ENCODE measurements at regions not wholly inside any gene's neighbourhood (a gene's known extent, or its start where the extent isn't known, plus 50 kb on each side); places are given as distances from the start of the nearest gene placed in this dataset.

- H3K9ac ChIP-seq (ENCODE audit: low read depth in 1 of 2, low read length in 2 of 2), result no peak overlapping the region
- 72% methylated on average over 3 of the region's 3 CpGs for whole genome bisulfite sequencing
- no peak for DNase-seq (ENCODE audit: low spot score)
Observed at GRCh38 chr13:110984798-110985197, 69.9 kb upstream of the ANKRD10 start.

DNA sequence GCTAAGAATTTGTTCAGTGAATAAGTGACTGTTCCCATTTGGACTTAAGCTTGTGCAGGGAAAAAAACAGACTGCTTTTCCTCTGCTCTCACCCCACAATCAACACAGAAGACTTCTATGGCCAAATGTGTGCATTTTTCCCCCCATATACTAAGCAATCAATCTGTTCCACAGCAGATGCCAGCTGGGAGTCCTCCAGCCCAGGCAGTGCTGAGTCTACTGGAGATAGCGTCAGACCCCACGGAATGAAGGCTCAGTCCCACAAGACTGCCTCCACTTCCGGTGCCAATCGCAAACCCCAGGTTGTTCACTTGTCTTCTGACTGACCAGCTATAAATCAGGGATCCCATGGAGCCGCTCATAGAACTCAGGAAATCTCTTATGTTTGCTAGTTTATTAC is 69.5 kb upstream of the ANKRD10 start:
- no peak for TF ChIP-seq JUND (IDR thresholded peaks at IDR 0.05)
- TF ChIP-seq HNF4A (conservative IDR thresholded peaks at IDR 0.05), result no peak
- TF ChIP-seq FOXA1 (IDR thresholded peaks at IDR 0.05), result no peak
- no peak for TF ChIP-seq YY1 (IDR thresholded peaks at IDR 0.05)
- TF ChIP-seq, protein P1, sequence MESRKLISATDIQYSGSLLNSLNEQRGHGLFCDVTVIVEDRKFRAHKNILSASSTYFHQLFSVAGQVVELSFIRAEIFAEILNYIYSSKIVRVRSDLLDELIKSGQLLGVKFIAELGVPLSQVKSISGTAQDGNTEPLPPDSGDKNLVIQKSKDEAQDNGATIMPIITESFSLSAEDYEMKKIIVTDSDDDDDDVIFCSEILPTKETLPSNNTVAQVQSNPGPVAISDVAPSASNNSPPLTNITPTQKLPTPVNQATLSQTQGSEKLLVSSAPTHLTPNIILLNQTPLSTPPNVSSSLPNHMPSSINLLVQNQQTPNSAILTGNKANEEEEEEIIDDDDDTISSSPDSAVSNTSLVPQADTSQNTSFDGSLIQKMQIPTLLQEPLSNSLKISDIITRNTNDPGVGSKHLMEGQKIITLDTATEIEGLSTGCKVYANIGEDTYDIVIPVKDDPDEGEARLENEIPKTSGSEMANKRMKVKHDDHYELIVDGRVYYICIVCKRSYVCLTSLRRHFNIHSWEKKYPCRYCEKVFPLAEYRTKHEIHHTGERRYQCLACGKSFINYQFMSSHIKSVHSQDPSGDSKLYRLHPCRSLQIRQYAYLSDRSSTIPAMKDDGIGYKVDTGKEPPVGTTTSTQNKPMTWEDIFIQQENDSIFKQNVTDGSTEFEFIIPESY (IDR thresholded peaks at IDR 0.05), result no peak
- TF ChIP-seq RAD21 (IDR thresholded peaks at IDR 0.05), result no peak
- TF ChIP-seq NR2F2 (IDR thresholded peaks at IDR 0.05), result no peak
- no peak for TF ChIP-seq SP1 (IDR thresholded peaks at IDR 0.05)
- TF ChIP-seq TAF1 (conservative IDR thresholded peaks at IDR 0.05), result no peak
- no peak for TF ChIP-seq RXRA (IDR thresholded peaks at IDR 0.05)
- TF ChIP-seq, protein P2, sequence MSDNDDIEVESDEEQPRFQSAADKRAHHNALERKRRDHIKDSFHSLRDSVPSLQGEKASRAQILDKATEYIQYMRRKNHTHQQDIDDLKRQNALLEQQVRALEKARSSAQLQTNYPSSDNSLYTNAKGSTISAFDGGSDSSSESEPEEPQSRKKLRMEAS (IDR thresholded peaks at IDR 0.05), result no peak
- no peak for TF ChIP-seq EGR1 (IDR thresholded peaks at IDR 0.05; ENCODE audit: low read depth in 2 of 2)
- no peak for TF ChIP-seq GABPA (IDR thresholded peaks at IDR 0.05 in 1 of 2, conservative IDR thresholded peaks at IDR 0.05 in 1 of 2)
- TF ChIP-seq, protein P3, sequence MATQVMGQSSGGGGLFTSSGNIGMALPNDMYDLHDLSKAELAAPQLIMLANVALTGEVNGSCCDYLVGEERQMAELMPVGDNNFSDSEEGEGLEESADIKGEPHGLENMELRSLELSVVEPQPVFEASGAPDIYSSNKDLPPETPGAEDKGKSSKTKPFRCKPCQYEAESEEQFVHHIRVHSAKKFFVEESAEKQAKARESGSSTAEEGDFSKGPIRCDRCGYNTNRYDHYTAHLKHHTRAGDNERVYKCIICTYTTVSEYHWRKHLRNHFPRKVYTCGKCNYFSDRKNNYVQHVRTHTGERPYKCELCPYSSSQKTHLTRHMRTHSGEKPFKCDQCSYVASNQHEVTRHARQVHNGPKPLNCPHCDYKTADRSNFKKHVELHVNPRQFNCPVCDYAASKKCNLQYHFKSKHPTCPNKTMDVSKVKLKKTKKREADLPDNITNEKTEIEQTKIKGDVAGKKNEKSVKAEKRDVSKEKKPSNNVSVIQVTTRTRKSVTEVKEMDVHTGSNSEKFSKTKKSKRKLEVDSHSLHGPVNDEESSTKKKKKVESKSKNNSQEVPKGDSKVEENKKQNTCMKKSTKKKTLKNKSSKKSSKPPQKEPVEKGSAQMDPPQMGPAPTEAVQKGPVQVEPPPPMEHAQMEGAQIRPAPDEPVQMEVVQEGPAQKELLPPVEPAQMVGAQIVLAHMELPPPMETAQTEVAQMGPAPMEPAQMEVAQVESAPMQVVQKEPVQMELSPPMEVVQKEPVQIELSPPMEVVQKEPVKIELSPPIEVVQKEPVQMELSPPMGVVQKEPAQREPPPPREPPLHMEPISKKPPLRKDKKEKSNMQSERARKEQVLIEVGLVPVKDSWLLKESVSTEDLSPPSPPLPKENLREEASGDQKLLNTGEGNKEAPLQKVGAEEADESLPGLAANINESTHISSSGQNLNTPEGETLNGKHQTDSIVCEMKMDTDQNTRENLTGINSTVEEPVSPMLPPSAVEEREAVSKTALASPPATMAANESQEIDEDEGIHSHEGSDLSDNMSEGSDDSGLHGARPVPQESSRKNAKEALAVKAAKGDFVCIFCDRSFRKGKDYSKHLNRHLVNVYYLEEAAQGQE (IDR thresholded peaks at IDR 0.05), result no peak
- TF ChIP-seq, protein P4, sequence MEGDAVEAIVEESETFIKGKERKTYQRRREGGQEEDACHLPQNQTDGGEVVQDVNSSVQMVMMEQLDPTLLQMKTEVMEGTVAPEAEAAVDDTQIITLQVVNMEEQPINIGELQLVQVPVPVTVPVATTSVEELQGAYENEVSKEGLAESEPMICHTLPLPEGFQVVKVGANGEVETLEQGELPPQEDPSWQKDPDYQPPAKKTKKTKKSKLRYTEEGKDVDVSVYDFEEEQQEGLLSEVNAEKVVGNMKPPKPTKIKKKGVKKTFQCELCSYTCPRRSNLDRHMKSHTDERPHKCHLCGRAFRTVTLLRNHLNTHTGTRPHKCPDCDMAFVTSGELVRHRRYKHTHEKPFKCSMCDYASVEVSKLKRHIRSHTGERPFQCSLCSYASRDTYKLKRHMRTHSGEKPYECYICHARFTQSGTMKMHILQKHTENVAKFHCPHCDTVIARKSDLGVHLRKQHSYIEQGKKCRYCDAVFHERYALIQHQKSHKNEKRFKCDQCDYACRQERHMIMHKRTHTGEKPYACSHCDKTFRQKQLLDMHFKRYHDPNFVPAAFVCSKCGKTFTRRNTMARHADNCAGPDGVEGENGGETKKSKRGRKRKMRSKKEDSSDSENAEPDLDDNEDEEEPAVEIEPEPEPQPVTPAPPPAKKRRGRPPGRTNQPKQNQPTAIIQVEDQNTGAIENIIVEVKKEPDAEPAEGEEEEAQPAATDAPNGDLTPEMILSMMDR (IDR thresholded peaks at IDR 0.05; ENCODE audit: low read depth, low read length, missing input control), result no peak
- no peaks in the 10 kb centered on the region for H3K36me3 ChIP-seq (ENCODE audit: control insufficient read depth in 4 of 4, insufficient read depth in 3 of 4, low read depth in 1 of 4, low read length in 3 of 4)
- H3K27ac ChIP-seq (ENCODE audit: low read depth in 1 of 2, low read length in 2 of 2), result no peak overlapping the region
- no peak overlapping the region for H3K9ac ChIP-seq (ENCODE audit: low read depth in 1 of 2, low read length in 2 of 2)
- H3K27me3 ChIP-seq (ENCODE audit: control insufficient read depth in 4 of 4, insufficient read depth in 4 of 4, low read length in 3 of 4), result peaks cover 0 to 6% (median 0%) of the 10 kb centered on the region in 4 donors
- no peak for DNase-seq (ENCODE audit: low spot score)
- H3K4me1 ChIP-seq (ENCODE audit: control insufficient read depth in 4 of 4, insufficient read depth in 4 of 4, low read length in 3 of 4), result no peaks in the 10 kb centered on the region
- no peaks in the 10 kb centered on the region for H3K9me3 ChIP-seq (ENCODE audit: control insufficient read depth in 4 of 4, low read length in 3 of 4)
- no peak overlapping the region for H3K4me3 ChIP-seq (ENCODE audit: low read depth in 1 of 3, low read length in 3 of 3)
- 82% methylated on average over 5 of the region's 5 CpGs for WGBS

More at GRCh38 chr13:110984798-110985197, 69.9 kb upstream of the ANKRD10 start:
- no peaks in the 10 kb centered on the region for H3K4me1 ChIP-seq (ENCODE audit: control insufficient read depth in 4 of 4, insufficient read depth in 4 of 4, low read length in 3 of 4)
- H3K36me3 ChIP-seq (ENCODE audit: control insufficient read depth in 4 of 4, insufficient read depth in 3 of 4, low read depth in 1 of 4, low read length in 3 of 4), result no peaks in the 10 kb centered on the region
- peaks cover 0 to 6% (median 0%) of the 10 kb centered on the region in 4 donors for H3K27me3 ChIP-seq (ENCODE audit: control insufficient read depth in 4 of 4, insufficient read depth in 4 of 4, low read length in 3 of 4)
- no peak for TF ChIP-seq YY1 (IDR thresholded peaks at IDR 0.05)
- TF ChIP-seq, protein P4 (IDR thresholded peaks at IDR 0.05; ENCODE audit: low read depth, low read length, missing input control), result no peak
- no peaks in the 10 kb centered on the region for H3K9me3 ChIP-seq (ENCODE audit: control insufficient read depth in 4 of 4, low read length in 3 of 4)
- H3K4me3 ChIP-seq (ENCODE audit: low read depth in 1 of 3, low read length in 3 of 3), result no peak overlapping the region
- H3K27ac ChIP-seq (ENCODE audit: low read depth in 1 of 2, low read length in 2 of 2), result no peak overlapping the region

Data from liver (tissue), 8 donors.